GM10266 (cell line): ENCODE measurements at regions not wholly inside any gene's neighbourhood (a gene's known extent, or its start where the extent isn't known, plus 50 kb on each side); places are given as distances from the start of the nearest gene placed in this dataset.

Source experiments
- DNase-seq: peaks from one replicate; pipeline ENCODE4 v3.0.0; 2012; ENCODE audit errors: extremely low spot score
- TF ChIP-seq, protein P1 (sequence below): IDR thresholded peaks from 2 replicates; pipeline ENCODE4 v1.5.1; 2012; ENCODE audit warnings: mild to moderate bottlenecking, low read depth; ENCODE audit not compliant: control insufficient read depth, insufficient read depth; ENCODE audit errors: missing control alignments

DNA sequence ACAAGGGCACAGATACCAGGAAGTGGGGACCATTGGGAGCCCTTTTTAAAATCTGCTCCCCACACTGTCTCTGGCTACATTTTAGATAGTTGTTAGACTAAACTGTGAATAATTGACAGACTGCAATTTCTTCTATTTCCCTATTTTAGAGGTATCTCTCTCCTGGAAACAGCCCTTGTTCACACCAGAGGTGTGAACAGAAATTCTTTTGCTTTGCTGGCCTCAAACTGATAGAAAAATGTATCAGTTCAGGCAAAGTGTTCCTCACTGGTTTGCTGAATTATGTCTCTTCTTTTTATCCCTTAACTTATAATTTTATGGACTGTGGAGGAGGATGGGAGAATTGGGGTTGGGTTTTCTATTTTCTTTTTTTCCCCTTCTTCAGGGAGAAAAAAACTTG is 513.2 kb upstream of the SULF2 start:
- DNase-seq = no peak

DNA sequence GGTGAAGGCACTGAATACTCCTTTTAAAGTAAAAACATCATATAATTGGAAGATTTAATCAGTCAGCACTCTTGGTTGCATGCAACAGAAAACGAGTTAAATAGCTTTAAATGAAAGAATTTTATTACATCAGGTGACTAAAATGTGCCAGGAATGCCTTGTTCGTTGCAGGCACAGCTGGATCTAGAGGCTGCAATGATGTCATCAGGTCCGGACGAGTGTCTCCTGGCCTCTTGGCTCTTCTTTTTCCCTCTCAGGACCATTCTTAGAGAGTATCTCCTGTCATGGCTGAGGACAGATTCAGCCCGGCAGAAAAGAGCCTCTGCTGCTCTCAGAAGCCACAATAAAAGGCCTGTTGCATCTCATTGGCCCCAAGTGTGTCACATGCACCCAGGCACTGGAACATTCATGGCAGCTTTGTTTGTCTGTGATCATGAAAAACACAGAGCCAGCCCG is 510.7 kb upstream of the SULF2 start:
- no peak for DNase-seq
- TF ChIP-seq, protein P1, sequence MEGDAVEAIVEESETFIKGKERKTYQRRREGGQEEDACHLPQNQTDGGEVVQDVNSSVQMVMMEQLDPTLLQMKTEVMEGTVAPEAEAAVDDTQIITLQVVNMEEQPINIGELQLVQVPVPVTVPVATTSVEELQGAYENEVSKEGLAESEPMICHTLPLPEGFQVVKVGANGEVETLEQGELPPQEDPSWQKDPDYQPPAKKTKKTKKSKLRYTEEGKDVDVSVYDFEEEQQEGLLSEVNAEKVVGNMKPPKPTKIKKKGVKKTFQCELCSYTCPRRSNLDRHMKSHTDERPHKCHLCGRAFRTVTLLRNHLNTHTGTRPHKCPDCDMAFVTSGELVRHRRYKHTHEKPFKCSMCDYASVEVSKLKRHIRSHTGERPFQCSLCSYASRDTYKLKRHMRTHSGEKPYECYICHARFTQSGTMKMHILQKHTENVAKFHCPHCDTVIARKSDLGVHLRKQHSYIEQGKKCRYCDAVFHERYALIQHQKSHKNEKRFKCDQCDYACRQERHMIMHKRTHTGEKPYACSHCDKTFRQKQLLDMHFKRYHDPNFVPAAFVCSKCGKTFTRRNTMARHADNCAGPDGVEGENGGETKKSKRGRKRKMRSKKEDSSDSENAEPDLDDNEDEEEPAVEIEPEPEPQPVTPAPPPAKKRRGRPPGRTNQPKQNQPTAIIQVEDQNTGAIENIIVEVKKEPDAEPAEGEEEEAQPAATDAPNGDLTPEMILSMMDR = no peak

More for the DNA sequence above, 513.2 kb upstream of the SULF2 start:
- TF ChIP-seq, protein P1 = no peak

DNA sequence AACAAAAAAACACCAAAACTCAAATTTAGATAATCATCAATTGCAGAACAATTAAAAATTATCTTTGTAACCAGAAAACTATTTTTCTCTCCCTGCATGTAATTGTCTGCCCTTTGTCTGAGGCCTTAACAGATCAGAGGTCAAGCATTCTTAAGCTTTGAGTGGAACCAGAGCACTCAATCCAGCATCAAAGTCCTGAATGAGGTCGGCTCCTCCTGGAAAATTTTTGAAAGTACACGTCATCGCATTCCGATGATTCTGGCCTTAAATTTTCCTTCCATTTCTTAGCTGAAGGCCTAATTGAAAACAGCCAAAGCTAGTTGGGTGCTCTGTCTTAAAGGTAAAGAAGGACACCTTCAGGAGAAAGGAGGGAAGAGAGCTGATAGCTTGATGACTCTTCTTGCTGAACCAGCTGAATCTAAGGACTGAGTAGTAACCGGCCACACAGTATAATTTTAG is 510.2 kb upstream of the SULF2 start:
- no peak for DNase-seq
- TF ChIP-seq, protein P1 = no peak

DNA sequence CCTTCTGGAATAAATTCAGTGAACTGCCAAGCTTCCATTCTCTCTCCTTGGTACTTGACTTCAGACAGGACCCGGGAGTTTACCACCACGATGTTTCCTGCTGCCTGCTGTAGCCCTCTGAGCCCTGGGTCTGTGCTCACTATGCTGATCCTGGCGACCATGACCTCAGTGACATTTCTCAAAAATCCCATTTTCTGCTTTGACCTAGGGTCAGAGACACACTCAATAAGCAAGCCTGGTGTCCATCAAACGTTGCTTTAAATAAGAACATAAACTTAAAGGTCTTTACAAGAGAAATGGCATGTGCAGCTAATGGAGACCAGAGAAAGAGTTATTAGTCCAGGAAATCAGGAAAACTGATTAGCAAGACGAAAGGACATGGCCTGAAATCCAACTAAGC is 509.7 kb upstream of the SULF2 start:
- no peak for DNase-seq
- TF ChIP-seq, protein P1 = no peak

DNA sequence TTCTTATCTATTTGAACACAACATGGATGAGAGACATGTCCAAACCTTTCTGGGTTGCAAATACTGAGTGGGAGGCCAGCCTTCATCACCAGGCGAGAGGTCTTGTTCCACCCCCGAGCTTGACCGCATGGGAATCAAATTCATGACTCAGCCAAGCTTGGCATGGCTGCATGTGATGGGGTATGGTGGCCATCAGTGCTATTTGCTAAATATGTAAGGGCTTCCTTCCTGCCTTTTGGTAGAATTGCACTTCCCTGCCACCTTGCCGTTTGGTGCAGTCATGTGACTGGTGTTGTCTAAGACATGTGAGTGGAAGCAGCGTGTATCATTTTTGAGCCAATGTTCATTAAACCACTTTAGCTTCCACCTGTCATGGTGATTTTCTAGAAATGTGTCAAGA is 508.9 kb upstream of the SULF2 start:
- no peak for DNase-seq

DNA sequence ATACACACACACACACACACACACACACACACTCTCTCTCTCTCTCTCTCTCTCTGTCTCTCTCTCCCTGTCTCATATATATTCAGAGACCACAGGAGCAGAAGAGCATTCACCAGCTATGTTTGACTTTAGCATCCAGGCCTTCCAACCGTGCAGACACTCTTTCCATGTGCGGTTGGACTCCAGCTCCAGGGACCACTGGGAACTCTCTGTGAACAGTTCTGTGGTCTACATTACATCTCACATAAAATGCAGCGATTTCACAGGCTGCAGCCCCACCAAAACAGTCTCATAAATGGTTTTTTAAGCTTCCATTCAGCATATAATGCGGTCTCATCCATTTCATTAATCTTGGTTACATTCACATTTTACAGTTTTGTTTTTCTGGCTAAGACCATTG is 508.4 kb upstream of the SULF2 start:
- TF ChIP-seq, protein P1 = no peak

More for the DNA sequence above, 508.9 kb upstream of the SULF2 start:
- TF ChIP-seq, protein P1 = no peak

DNA sequence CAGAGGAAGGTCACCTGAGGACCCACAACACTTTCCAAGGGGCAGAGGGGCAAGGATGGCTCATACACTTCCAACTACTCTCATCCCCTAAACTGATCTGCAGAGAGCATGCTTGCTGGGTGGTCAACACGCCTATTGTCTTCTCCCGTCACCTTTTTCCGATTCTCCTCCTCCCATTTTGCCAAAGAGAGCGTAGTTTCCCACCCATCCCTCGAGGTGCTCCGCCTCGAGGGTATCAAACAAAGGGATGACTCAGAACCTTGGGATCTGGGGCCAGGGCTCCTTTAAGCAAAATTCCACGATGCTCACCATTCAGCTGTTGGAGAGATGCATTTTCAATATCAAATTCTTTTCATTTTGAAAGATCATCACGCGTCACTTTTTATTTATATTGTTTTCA is 507.5 kb upstream of the SULF2 start:
- no peak for DNase-seq
- TF ChIP-seq, protein P1 = no peak

More for the DNA sequence above, 508.4 kb upstream of the SULF2 start:
- no peak for DNase-seq
